OCI-LY7 (cell line): ENCODE measurements at regions not wholly inside any gene's neighbourhood (a gene's known extent, or its start where the extent isn't known, plus 50 kb on each side); places are given as distances from the start of the nearest gene placed in this dataset.

ENCODE experiments used
- CTCF ChIP-seq: fragments of 200-600 bp; sonication (generic); conservative IDR thresholded peaks from 2 replicates; pipeline ENCODE4 v1.5.1; 2014; ENCODE audit warnings: mild to moderate bottlenecking, antibody characterized with exemption, low read length, moderate library complexity, mixed read lengths
- EZH2phosphoT487 ChIP-seq: fragments of 200-600 bp; sonication (generic); IDR thresholded peaks from 2 replicates; pipeline ENCODE4 v1.6.1; 2018; ENCODE audit warnings: low read depth, borderline replicate concordance, mild to moderate bottlenecking, mixed run types, antibody characterized with exemption, low read length, moderate library complexity, mixed read lengths

- TF ChIP-seq CTCF (no peak), EZH2phosphoT487 (no peak)
Measured at GRCh38 chr5:84758008-84758407, 373.3 kb upstream of the EDIL3 start.
